GM12892 (cell line): ENCODE measurements at regions not wholly inside any gene's neighbourhood (a gene's known extent, or its start where the extent isn't known, plus 50 kb on each side); places are given as distances from the start of the nearest gene placed in this dataset.

Experiments
- DNase-seq: peaks from one replicate; pipeline ENCODE4 v3.0.0; 2011; ENCODE audit not compliant: insufficient read length
- FAIRE-seq: peaks from 2 replicates; lab custom pipeline; 2011; peaks lifted over from hg19 to GRCh38; lab: Jason Lieb, UNC
- POLR2A ChIP-seq: IDR thresholded peaks from 2 replicates; pipeline ENCODE4 v1.6.1; 2011; ENCODE audit warnings: low read depth, low read length, control low read depth
- POLR2AphosphoS5 ChIP-seq: IDR thresholded peaks from 2 replicates; pipeline ENCODE4 v1.6.1; 2011; ENCODE audit warnings: low read depth, low read length, control low read depth
- TAF1 ChIP-seq: IDR thresholded peaks from 2 replicates; pipeline ENCODE4 v1.6.1; 2011; ENCODE audit warnings: low read depth, mild to moderate bottlenecking, control low read depth, low read length, borderline replicate concordance

DNA sequence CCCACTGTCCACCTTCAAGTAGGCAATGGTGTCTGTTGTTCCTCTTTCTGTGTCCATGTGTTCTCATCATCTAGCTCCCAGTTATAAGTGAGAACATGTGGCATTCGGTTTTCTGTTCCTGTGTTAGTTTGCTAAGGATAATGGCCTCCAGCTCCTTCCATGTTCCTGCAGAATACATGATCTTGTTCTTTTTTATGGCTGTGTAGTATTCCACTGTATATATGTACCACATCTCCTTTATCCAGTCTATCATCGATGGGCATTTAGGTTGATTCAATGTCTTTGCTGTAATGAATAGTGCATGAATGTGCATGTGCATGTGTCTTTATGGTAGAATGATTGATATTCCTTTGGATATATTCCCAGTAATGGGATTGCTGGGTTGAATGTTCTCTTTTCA lies 123.3 kb upstream of the LHX5 start:
- FAIRE-seq (no peak), DNase-seq (no peak)
- no peak for TF ChIP-seq POLR2A
- no peak for TF ChIP-seq POLR2AphosphoS5
- no peak for TF ChIP-seq TAF1

DNA sequence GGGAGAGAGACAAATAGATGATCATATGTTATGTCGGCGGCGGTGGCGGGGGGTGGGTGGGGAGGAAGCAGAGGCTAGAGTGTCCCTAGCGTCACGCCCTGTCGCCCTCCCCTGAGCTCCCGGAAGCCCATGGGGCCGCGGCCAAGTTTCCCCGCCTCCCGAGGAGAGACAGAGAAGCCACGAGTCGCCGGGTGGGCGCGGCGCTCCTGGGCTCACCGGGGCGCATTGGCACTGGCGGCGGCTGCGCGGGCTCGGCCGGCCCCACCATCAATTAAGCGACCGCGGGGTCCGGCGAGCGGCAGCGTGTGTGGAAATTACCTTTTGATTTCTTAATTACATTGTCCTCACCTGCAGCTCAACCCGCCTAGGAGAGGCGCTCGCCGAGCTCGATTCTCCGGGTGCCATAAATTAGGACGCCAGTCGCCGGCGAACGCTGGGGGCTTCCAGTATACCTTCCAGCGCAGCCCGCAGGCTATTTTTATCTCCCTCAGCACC lies 119.9 kb upstream of the LHX5 start:
- FAIRE-seq: no peak
- DNase-seq: peak; percentile 31
- no peak for TF ChIP-seq POLR2AphosphoS5
- TF ChIP-seq TAF1: no peak
- TF ChIP-seq POLR2A: no peak

DNA sequence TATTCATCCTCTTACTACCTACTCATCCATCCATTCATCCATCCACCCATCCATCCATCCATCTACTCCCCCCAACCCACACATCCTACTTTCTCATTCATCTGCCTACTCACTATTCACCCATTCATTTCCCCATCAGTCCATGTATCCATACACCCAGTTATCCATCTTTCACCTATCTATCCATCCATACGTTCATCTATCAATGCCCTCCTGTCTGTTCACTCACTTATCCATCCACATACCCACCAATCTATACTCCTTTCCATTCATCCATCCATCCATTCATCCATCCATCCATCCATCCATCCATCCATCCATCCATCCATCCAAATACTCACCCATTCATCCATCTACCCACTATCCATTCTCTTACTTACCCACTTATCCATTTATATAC lies 117.8 kb upstream of the LHX5 start:
- DNase-seq (no peak), FAIRE-seq (no peak)
- no peak for TF ChIP-seq POLR2AphosphoS5
- TF ChIP-seq TAF1: no peak
- TF ChIP-seq POLR2A: no peak

DNA sequence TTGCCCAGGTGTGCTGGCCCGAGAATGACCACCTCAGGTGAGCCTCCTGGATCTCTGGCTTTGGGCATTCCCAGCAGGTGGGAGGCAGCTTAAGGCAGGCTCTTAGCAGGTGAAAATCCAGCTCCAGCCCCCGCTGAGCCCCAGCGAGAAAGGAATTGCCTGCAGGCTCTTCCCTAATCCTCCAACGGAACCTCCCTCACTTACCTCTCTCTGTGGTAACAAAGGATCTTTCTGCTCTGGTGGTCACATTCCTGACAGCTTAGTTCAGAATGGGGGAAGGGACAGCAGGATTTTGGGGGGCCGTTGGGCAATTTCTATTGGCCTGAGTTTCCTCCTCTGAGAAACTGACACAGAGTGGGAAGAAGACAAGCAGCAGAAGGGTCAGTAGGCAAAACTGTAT lies 116.0 kb upstream of the LHX5 start:
- DNase-seq: no peak
- TF ChIP-seq TAF1 (no peak), POLR2AphosphoS5 (no peak), POLR2A (no peak)
- FAIRE-seq: no peak

DNA sequence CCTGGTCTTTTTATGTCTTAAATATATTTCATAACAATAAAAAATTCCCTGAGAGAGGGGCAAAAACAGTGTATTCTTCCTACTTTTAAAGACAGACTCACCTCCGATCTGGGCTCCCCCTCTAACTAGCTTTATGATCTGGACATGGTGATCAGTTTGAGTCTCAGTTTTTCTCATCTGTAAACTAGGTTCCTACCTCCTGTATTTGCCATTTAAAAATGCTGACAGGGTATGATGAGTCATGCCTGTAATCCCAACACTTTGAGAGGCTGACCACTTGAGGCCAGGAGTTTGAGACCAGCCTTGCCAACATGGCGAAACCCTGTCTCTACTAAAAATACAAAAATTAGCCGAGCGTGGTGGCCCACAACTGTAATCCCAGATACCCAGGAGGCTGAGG lies 114.8 kb upstream of the LHX5 start:
- DNase-seq (no peak), FAIRE-seq (no peak)
- TF ChIP-seq POLR2A: no peak
- no peak for TF ChIP-seq TAF1
- no peak for TF ChIP-seq POLR2AphosphoS5

DNA sequence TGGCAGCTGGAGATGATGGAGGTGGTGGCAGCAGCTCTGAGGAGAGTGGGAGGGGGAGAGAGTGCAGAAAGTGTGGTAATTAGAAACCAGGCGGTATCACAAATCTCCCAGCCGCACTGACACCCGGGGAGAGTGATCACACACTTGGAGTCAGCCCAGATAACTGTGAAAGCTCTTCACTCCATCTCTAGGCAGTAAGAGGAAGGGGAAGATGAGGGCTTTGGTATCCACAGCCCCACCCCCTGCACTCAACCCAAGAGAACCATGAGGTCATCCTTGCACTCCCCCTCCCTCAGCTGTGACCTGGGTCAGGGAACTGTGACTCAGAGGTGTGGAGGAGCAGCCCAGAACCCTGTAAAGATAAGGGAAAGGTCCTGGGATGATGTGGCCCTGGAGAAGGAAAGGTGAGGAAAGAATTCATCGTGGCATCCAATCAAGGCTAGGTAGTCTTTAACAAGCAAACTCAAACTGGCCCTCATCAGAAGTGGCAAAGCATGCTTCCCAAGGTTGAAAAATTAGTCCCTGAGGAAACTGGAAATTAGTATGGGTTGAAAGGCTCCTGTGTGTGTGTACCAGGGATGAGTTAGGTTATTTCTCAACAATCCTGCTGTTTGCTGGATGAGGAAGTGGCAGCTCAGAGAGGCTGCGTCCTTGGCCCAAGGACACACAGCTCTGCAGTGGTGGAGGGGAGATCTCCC lies 111.0 kb upstream of the LHX5 start:
- DNase-seq (no peak), FAIRE-seq (no peak)
- TF ChIP-seq TAF1: no peak
- no peak for TF ChIP-seq POLR2AphosphoS5
- TF ChIP-seq POLR2A: no peak

DNA sequence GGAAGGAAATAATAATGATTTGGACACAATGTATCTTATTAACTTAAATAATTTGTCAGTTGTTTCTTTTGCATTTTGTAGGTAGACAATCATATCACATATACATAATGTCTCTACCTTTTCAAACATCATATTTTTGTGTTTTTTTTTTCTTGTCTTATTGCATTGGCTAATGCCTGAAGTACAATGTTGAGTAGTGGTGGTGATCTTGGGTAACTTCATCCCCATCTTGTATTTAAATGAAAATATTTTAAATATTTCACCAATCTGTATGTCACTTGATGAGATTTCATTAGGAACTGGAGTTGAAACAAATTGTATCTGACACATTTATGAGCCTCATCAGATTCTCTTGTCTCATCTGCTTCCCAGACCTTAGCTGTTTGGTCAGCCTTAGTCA lies 109.7 kb upstream of the LHX5 start:
- FAIRE-seq (no peak), DNase-seq (no peak)
- no peak for TF ChIP-seq POLR2A
- TF ChIP-seq POLR2AphosphoS5: no peak
- TF ChIP-seq TAF1: no peak

DNA sequence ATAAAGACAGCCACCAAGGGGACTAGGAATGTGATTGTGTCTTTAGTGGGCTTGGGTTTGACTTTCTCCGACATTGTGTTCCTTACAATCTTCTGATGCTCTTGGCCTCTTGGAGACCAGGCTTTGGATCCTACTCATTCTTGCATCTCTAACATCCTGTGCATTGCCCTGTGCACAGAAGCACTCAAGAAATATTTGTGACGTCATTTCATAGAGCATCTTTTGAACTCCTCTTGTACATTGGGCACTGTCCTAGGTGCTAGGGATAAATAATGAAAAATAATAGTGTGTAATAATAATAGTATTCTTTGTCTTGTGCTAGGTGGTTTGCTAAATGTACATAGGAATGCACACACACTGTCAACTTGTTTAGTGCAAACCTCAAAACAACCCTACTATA lies 108.8 kb upstream of the LHX5 start:
- no peak for TF ChIP-seq POLR2AphosphoS5
- no peak for TF ChIP-seq POLR2A
- TF ChIP-seq TAF1: no peak
- FAIRE-seq (no peak), DNase-seq (no peak)

DNA sequence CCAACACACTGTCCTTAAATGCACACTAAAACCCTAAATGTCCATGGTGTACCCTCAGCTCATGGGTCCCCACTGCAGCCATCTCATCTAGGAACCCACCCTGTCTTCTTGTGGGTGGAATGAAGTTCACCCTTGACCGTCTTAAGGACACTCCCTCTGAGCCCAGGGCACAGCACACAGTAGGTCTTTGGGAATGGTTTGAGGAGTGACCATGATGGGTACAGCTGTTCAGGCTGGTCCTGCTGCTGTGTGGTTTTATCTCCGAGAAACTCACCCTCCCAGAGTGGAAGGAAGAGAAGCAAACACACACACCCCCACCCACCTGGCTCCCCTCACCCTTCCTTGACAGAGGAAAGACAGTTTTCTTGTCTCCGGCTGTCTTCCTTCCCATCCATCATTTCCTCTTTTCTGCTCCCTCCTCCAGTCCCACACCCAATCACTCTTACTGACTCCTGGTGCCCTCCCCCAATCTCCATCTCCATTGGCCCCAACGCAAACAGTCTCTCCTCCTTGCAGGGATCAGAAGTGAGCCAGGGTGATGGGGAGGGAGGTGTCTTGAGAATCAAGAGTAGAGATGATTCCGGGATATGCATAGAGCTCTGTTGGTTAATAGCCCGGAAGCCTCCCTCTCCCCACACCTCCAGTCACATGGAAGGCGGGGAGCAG lies 105.9 kb upstream of the LHX5 start:
- no peak for TF ChIP-seq POLR2A
- TF ChIP-seq TAF1: no peak
- TF ChIP-seq POLR2AphosphoS5: no peak

DNA sequence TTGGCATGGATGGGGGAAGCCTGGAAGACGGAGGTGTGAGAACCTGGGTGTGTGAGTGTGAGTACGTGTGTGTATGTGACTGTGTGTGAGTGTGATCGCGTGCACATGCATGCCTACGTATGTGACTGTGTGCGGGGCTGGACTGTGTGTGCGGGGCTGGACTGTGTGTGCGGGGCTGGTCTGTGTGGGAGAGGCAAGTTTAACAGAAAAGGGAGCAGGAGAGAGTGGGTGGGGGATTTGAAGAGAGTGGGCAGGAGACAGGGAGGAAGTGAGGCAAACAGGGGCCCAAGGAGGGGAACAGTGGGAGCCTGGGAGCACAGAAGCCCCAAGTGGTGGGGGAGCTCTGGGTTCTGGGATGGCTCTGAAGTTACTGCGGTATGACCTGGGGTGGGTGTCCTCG lies 103.7 kb upstream of the LHX5 start:
- TF ChIP-seq TAF1 (no peak), POLR2AphosphoS5 (no peak), POLR2A (no peak)
- DNase-seq (no peak), FAIRE-seq (no peak)

More for the DNA sequence above, 105.9 kb upstream of the LHX5 start:
- DNase-seq: no peak
- no peak for FAIRE-seq

DNA sequence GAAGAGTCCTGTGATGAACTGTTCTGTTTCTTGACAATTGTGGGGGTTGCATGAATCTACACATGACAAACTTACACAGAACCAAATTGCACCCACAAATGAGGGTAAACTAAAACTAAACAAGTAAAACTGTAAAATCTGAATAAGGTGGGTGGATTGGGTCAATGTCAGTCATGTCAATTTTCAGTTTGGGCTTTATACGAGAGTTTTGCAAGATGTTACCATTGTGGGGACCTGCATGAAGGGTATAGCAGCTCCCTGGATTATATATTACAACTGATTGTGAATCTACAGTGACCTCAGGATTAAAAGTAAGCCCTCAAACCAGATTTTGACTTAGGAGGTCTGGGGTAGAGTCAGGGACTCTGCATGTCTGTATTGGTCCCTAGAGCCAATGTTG lies 101.5 kb upstream of the LHX5 start:
- TF ChIP-seq TAF1 (no peak), POLR2A (no peak)
- FAIRE-seq (no peak), DNase-seq (no peak)

DNA sequence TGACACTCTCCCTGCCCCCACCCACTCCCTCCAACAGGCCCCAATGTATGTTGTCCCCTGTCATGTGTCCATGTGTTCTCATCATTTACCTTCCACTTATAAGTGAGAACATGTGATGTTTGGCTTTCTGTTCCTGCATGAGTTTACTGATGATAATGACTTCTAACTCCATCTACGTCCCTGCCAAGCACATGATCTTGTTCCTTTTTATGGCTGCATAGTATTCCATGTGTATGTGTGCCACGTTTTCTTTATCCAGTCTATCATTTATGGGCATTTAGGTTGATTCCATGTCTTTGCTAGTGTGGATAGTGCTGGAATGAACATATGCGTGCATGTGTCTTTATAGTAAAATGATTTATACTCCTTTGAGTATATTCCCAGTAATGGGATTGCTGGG lies 100.0 kb upstream of the LHX5 start:
- DNase-seq (no peak), FAIRE-seq (no peak)
- TF ChIP-seq TAF1 (no peak), POLR2A (no peak), POLR2AphosphoS5 (no peak)
